HCT116 (cell line): ENCODE measurements at regions not wholly inside any gene's neighbourhood (a gene's known extent, or its start where the extent isn't known, plus 50 kb on each side); places are given as distances from the start of the nearest gene placed in this dataset.

Experiments used
- ATAC-seq: fragments of 200-7000 bp; cut with Tn5 transposase; 2 replicates; pipeline ENCODE4 v1.9.1; 2020; ENCODE audit warnings: mild to moderate bottlenecking, moderate library complexity
- BruUV-seq: library from RNA; stranded (reverse); fragments of 400-500 nt; replicated peaks from 2 replicates; lab custom pipeline; 2021; lab: Mats Ljungman, UMichigan
- CTCF ChIA-PET: fragments of 300-600 bp; sonication (Branson Sonifier 250); formaldehyde crosslinking; loops from one replicate; lab custom pipeline; 2021; ENCODE audit warnings: antibody characterized with exemption; lab: Charles Lee
- POLR2A ChIA-PET: fragments of 300-600, 350-600 bp; sonication (Branson Sonifier 250); formaldehyde crosslinking; loops from one replicate; lab custom pipeline; 2021; ENCODE audit warnings: antibody characterized with exemption; lab: Charles Lee
- RAD21 ChIA-PET, 2 experiments: fragments of 300-600 bp; sonication (Branson Sonifier 250); formaldehyde crosslinking; loops; one replicate each; lab custom pipeline; 2023; ENCODE audit warnings: low total read pairs in 2 of 2; ENCODE audit not compliant: uncharacterized antibody in 2 of 2, unreplicated experiment in 2 of 2, low non-redundant PET in 1 of 2; lab: Charles Lee
- DNase-seq: peaks from one replicate; pipeline ENCODE4 v3.0.0-alpha.2; 2010; ENCODE audit warnings: low read depth, low spot score
- H2AFZ ChIP-seq: fragments of 200-600 bp; shearing (Covaris generic), sonication (generic); 2 replicates; pipeline ENCODE4 v1.6.1; 2017; ENCODE audit warnings: low read depth, mixed run types, mixed read lengths, antibody characterized with exemption, low read length; ENCODE audit not compliant: poor library complexity, severe bottlenecking
- H3K27ac ChIP-seq: 2 replicates; pipeline ENCODE4 v1.5.1; 2012; ENCODE audit warnings: low read depth, low read length
- H3K27me3 ChIP-seq: fragments of 200-600 bp; sonication (generic); 2 replicates; pipeline ENCODE4 v1.6.1; 2016; ENCODE audit warnings: mixed run types, low read length, mixed read lengths; ENCODE audit not compliant: insufficient read depth
- H3K36me3 ChIP-seq, 2 experiments: fragments of 200-500 bp in 1 of 2; fragments of 200-600 bp in 1 of 2; sonication (Bioruptor generic) in 1 of 2; sonication (generic) in 1 of 2; 2 replicates each; pipeline versions ENCODE4 v1.5.1 to v1.6.1; 2014 to 2016; ENCODE audit warnings: low read length in 2 of 2, inconsistent platforms in 1 of 2, mixed read lengths in 1 of 2, mixed run types in 1 of 2; ENCODE audit not compliant: insufficient read depth in 2 of 2, control insufficient read depth in 1 of 2
- H3K4me1 ChIP-seq, 2 experiments: fragments of 200-600 bp in 1 of 2; sonication (generic) in 1 of 2; 2 replicates each; pipeline versions ENCODE4 v1.5.1 to v1.6.1; 2012 to 2017; ENCODE audit warnings: low read length in 2 of 2, inconsistent platforms in 1 of 2, mild to moderate bottlenecking in 1 of 2, mixed read lengths in 1 of 2, mixed run types in 1 of 2, moderate library complexity in 1 of 2; ENCODE audit not compliant: insufficient read depth in 2 of 2, control insufficient read depth in 1 of 2
- H3K4me2 ChIP-seq: fragments of 200-600 bp; sonication (generic); 2 replicates; pipeline ENCODE4 v1.6.1; 2017; ENCODE audit warnings: mixed run types, low read length, mixed read lengths
- H3K4me3 ChIP-seq, 2 experiments: fragments of 200-600 bp in 1 of 2; sonication (generic) in 1 of 2; replicated peaks in 1 of 2; 2 replicates each; pipeline ENCODE4 v1.5.1; 2011 to 2016; ENCODE audit warnings: low read length in 2 of 2, control low read depth in 1 of 2, low read depth in 1 of 2, mild to moderate bottlenecking in 1 of 2, mixed read lengths in 1 of 2, mixed run types in 1 of 2
- H3K79me2 ChIP-seq: fragments of 200-600 bp; sonication (generic); 2 replicates; pipeline ENCODE4 v1.6.1; 2017; ENCODE audit warnings: mild to moderate bottlenecking, mixed run types, low read length, moderate library complexity, mixed read lengths; ENCODE audit not compliant: insufficient read depth
- H3K9ac ChIP-seq: fragments of 200-600 bp; sonication (generic); 2 replicates; pipeline ENCODE4 v1.6.1; 2016; ENCODE audit warnings: low read length, mixed read lengths
- H3K9me2 ChIP-seq: fragments of 200-600 bp; sonication (generic), shearing (Covaris generic); 2 replicates; pipeline ENCODE4 v1.6.1; 2017; ENCODE audit warnings: mixed run types, mild to moderate bottlenecking, moderate library complexity; ENCODE audit not compliant: insufficient read depth
- H3K9me3 ChIP-seq, 2 experiments: fragments of 200-500 bp in 1 of 2; fragments of 200-600 bp in 1 of 2; sonication (Bioruptor generic) in 1 of 2; sonication (generic) in 1 of 2; 2 replicates each; pipeline ENCODE4 v1.6.1; 2014 to 2017; ENCODE audit warnings: low read length in 2 of 2, mixed read lengths in 2 of 2, inconsistent platforms in 1 of 2, low read depth in 1 of 2, mild to moderate bottlenecking in 1 of 2, mixed run types in 1 of 2, moderate library complexity in 1 of 2; ENCODE audit not compliant: control insufficient read depth in 1 of 2, insufficient read depth in 1 of 2
- H4K20me1 ChIP-seq: fragments of 200-600 bp; sonication (generic), shearing (Covaris generic); 2 replicates; pipeline ENCODE4 v1.6.1; 2017; ENCODE audit warnings: mixed run types, mild to moderate bottlenecking, moderate library complexity; ENCODE audit not compliant: insufficient read depth
- CEBPB ChIP-seq: IDR thresholded peaks from 2 replicates; pipeline ENCODE4 v1.6.1; 2012; ENCODE audit warnings: low read depth
- ELF1 ChIP-seq: IDR thresholded peaks from 2 replicates; pipeline ENCODE4 v1.6.1; 2012; ENCODE audit warnings: low read depth, borderline replicate concordance
- EZH2phosphoT487 ChIP-seq: fragments of 200-600 bp; IDR thresholded peaks from 2 replicates; pipeline ENCODE4 v1.6.1; 2018; ENCODE audit warnings: antibody characterized with exemption, borderline replicate concordance
- FOSL1 ChIP-seq: IDR thresholded peaks from 2 replicates; pipeline ENCODE4 v1.6.1; 2012; ENCODE audit warnings: low read depth
- JUND ChIP-seq: IDR thresholded peaks from 2 replicates; pipeline ENCODE4 v1.6.1; 2012
- POLR2A ChIP-seq: IDR thresholded peaks from 2 replicates; pipeline ENCODE4 v1.7.0; 2011; ENCODE audit warnings: borderline replicate concordance; ENCODE audit not compliant: insufficient read depth, insufficient read length; ENCODE audit errors: extremely low read depth
- RAD21 ChIP-seq: IDR thresholded peaks from 2 replicates; pipeline ENCODE4 v1.6.1; 2012; ENCODE audit warnings: low read depth, mild to moderate bottlenecking
- SP1 ChIP-seq: IDR thresholded peaks from 2 replicates; pipeline ENCODE4 v1.6.1; 2012; ENCODE audit warnings: low read depth
- TCF7L2 ChIP-seq: IDR thresholded peaks from 2 replicates; pipeline ENCODE4 v1.7.0; 2011; ENCODE audit warnings: borderline replicate concordance, inconsistent platforms; ENCODE audit not compliant: insufficient read depth, insufficient read length; ENCODE audit errors: extremely low read depth
- ZBTB33 ChIP-seq: IDR thresholded peaks from 2 replicates; pipeline ENCODE4 v1.6.1; 2011; ENCODE audit warnings: mild to moderate bottlenecking, low read length, moderate library complexity; ENCODE audit not compliant: insufficient replicate concordance; ENCODE audit errors: extremely low read depth
- intact Hi-C: fragments of 100-400 bp; cut with micrococcal nuclease; formaldehyde crosslinking; loops from 2 replicates; pipeline ENCODE4 v1.10.0; 2022

GRCh38 chr4:71275004-71275403, 63.8 kb upstream of the SLC4A4 start (continued):
- TF ChIP-seq ZBTB33, result no peak
- no peak for TF ChIP-seq CEBPB
- TF ChIP-seq SP1, result no peak
- TF ChIP-seq EZH2phosphoT487, result no peak

GRCh38 chr4:71275570-71275969, 63.2 kb upstream of the SLC4A4 start:
- ChIA-PET CTCF (no interaction called here), RAD21 (no interaction called here), POLR2A (no interaction called here)
- Histone ChIP-seq H2AFZ (no peak overlapping the region), H3K4me3 (no peak overlapping the region), H3K9ac (no peak overlapping the region), H3K9me2 (no peaks in the 10 kb centered on the region), H3K27me3 (peaks cover 4% of the 10 kb centered on the region), H3K36me3 (no peaks in the 10 kb centered on the region), H3K4me1 (no peaks in the 10 kb centered on the region), H3K27ac (no peak overlapping the region), H3K4me2 (no peak overlapping the region), H3K79me2 (no peaks in the 10 kb centered on the region), H4K20me1 (no peaks in the 10 kb centered on the region), H3K9me3 (no peaks in the 10 kb centered on the region)
- ATAC-seq (no peak), DNase-seq (no peak)
- intact Hi-C loops, result no loop called here
- BruUV-seq, result no TSS peak
- TF ChIP-seq EZH2phosphoT487 (no peak), RAD21 (no peak), POLR2A (no peak), JUND (no peak), TCF7L2 (no peak), ELF1 (no peak), FOSL1 (no peak)
